IPS-20b (cell line): ENCODE measurements at regions not wholly inside any gene's neighbourhood (a gene's known extent, or its start where the extent isn't known, plus 50 kb on each side); places are given as distances from the start of the nearest gene placed in this dataset.
"Not testable (repeated sequence)": the region's sequence is repeated elsewhere in the genome, so short reads cannot be mapped to it uniquely, and the experiment has no call there.

ENCODE experiments used
- H3K27ac ChIP-seq: one replicate; pipeline ENCODE4 v1.5.1; 2013; ENCODE audit warnings: low read length
- H3K27me3 ChIP-seq: 2 replicates; pipeline ENCODE4 v1.6.1; 2013; ENCODE audit warnings: mild to moderate bottlenecking, low read length, inconsistent platforms; ENCODE audit not compliant: insufficient read depth
- H3K36me3 ChIP-seq: 2 replicates; pipeline ENCODE4 v1.6.1; 2013; ENCODE audit warnings: low read depth, mild to moderate bottlenecking, inconsistent platforms, low read length, moderate library complexity; ENCODE audit not compliant: insufficient read depth
- H3K4me1 ChIP-seq: 2 replicates; pipeline ENCODE4 v1.6.1; 2013; ENCODE audit warnings: mild to moderate bottlenecking, control low read depth, inconsistent platforms, low read length, moderate library complexity; ENCODE audit not compliant: insufficient read depth
- H3K4me3 ChIP-seq: 2 replicates; pipeline ENCODE4 v1.5.1; 2013; ENCODE audit warnings: mild to moderate bottlenecking, low read length, inconsistent platforms
- H3K9ac ChIP-seq: 2 replicates; pipeline ENCODE4 v1.6.1; 2013; ENCODE audit warnings: low read depth, mild to moderate bottlenecking, inconsistent platforms, low read length, moderate library complexity
- H3K9me3 ChIP-seq: 2 replicates; pipeline ENCODE4 v1.6.1; 2013; ENCODE audit warnings: mild to moderate bottlenecking, low read depth, low read length, inconsistent platforms; ENCODE audit not compliant: insufficient read depth

GRCh38 chr14:76282581-76282980, 93.4 kb upstream of the ESRRB start:
- Histone ChIP-seq H3K9me3 (no peaks in the 10 kb centered on the region), H3K27me3 (no peaks in the 10 kb centered on the region; the same call in 1 of the 2 replicates), H3K4me3 (no peak overlapping the region), H3K9ac (no peak overlapping the region), H3K4me1 (no peaks in the 10 kb centered on the region), H3K36me3 (no peaks in the 10 kb centered on the region), H3K27ac (no peak overlapping the region)

- Histone ChIP-seq H3K36me3 (no peaks in the 10 kb centered on the region), H3K27ac (no peak overlapping the region)
Observed at GRCh38 chr14:76287063-76287462, 88.9 kb upstream of the ESRRB start.

GRCh38 chr14:76289276-76289675, 86.7 kb upstream of the ESRRB start:
- Histone ChIP-seq H3K27ac (no peak overlapping the region), H3K27me3 (no peaks in the 10 kb centered on the region)

More at GRCh38 chr14:76287063-76287462, 88.9 kb upstream of the ESRRB start:
- H3K9ac ChIP-seq: no peak overlapping the region
- no peak overlapping the region for H3K4me3 ChIP-seq
- H3K27me3 ChIP-seq: no peaks in the 10 kb centered on the region
- no peaks in the 10 kb centered on the region for H3K9me3 ChIP-seq
- no peaks in the 10 kb centered on the region for H3K4me1 ChIP-seq

DNA sequence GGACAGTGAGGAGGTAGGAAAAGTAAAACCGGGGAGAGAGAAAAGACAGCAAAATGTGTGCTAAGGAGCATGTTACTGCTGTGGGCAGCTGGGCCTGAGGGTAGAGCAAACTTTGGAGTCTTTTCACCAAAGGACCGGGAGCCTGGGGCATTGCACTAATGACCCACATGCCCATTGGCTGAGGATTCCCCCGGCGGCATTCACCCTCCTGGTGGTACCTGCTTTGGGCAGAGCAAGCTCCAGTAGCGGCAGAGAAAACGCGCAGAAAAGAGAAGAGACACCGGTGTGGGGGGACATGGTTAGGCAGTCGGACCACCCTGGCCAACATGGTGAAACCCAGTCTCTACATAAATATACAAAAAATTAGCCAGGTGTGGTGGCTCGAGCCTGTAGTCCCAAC, 83.4 kb upstream of the ESRRB start:
- H3K27ac ChIP-seq: no peak overlapping the region
- no peaks in the 10 kb centered on the region for H3K9me3 ChIP-seq
- H3K4me1 ChIP-seq: no peaks in the 10 kb centered on the region
- H3K4me3 ChIP-seq: no peak overlapping the region
- H3K36me3 ChIP-seq: no peaks in the 10 kb centered on the region
- H3K27me3 ChIP-seq: no peaks in the 10 kb centered on the region
- no peak overlapping the region for H3K9ac ChIP-seq

More at GRCh38 chr14:76289276-76289675, 86.7 kb upstream of the ESRRB start:
- no peak overlapping the region for H3K9ac ChIP-seq
- H3K4me1 ChIP-seq: no peaks in the 10 kb centered on the region
- no peak overlapping the region for H3K4me3 ChIP-seq
- no peaks in the 10 kb centered on the region for H3K9me3 ChIP-seq
- H3K36me3 ChIP-seq: no peaks in the 10 kb centered on the region

- Histone ChIP-seq H3K36me3 (no peaks in the 10 kb centered on the region), H3K27ac (no peak overlapping the region), H3K4me1 (no peaks in the 10 kb centered on the region), H3K27me3 (no peaks in the 10 kb centered on the region), H3K9me3 (no peaks in the 10 kb centered on the region), H3K9ac (no peak overlapping the region), H3K4me3 (no peak overlapping the region)
Observed at GRCh38 chr14:76293221-76293620, 82.7 kb upstream of the ESRRB start.

- H3K27me3 ChIP-seq: no peaks in the 10 kb centered on the region
- H3K9ac ChIP-seq: no peak overlapping the region
- H3K4me3 ChIP-seq: no peak overlapping the region
- no peak overlapping the region for H3K27ac ChIP-seq
- no peaks in the 10 kb centered on the region for H3K36me3 ChIP-seq
- no peaks in the 10 kb centered on the region for H3K9me3 ChIP-seq
- H3K4me1 ChIP-seq: no peaks in the 10 kb centered on the region
Observed at GRCh38 chr14:76293923-76294322, 82.0 kb upstream of the ESRRB start.

- no peak overlapping the region for H3K27ac ChIP-seq
- no peaks in the 10 kb centered on the region for H3K36me3 ChIP-seq
- H3K9me3 ChIP-seq: no peaks in the 10 kb centered on the region
- H3K27me3 ChIP-seq: no peaks in the 10 kb centered on the region
- no peak overlapping the region for H3K9ac ChIP-seq
- H3K4me1 ChIP-seq: no peaks in the 10 kb centered on the region
- H3K4me3 ChIP-seq: no peak overlapping the region
Observed at GRCh38 chr14:76294876-76295275, 81.1 kb upstream of the ESRRB start.

- no peak overlapping the region for H3K27ac ChIP-seq
- no peaks in the 10 kb centered on the region for H3K36me3 ChIP-seq
- no peaks in the 10 kb centered on the region for H3K4me1 ChIP-seq
- no peak overlapping the region for H3K9ac ChIP-seq
- H3K4me3 ChIP-seq: no peak overlapping the region
- H3K27me3 ChIP-seq: no peaks in the 10 kb centered on the region
- no peaks in the 10 kb centered on the region for H3K9me3 ChIP-seq
Observed at GRCh38 chr14:76298896-76299295, 77.0 kb upstream of the ESRRB start.

GRCh38 chr14:76303188-76303587, 72.7 kb upstream of the ESRRB start:
- H3K4me1 ChIP-seq, H3K36me3 ChIP-seq, H3K9ac ChIP-seq, H3K27ac ChIP-seq, H3K9me3 ChIP-seq, H3K4me3 ChIP-seq: not testable (repeated sequence)
- H3K27me3 ChIP-seq: peaks cover 13% of the 10 kb centered on the region

DNA sequence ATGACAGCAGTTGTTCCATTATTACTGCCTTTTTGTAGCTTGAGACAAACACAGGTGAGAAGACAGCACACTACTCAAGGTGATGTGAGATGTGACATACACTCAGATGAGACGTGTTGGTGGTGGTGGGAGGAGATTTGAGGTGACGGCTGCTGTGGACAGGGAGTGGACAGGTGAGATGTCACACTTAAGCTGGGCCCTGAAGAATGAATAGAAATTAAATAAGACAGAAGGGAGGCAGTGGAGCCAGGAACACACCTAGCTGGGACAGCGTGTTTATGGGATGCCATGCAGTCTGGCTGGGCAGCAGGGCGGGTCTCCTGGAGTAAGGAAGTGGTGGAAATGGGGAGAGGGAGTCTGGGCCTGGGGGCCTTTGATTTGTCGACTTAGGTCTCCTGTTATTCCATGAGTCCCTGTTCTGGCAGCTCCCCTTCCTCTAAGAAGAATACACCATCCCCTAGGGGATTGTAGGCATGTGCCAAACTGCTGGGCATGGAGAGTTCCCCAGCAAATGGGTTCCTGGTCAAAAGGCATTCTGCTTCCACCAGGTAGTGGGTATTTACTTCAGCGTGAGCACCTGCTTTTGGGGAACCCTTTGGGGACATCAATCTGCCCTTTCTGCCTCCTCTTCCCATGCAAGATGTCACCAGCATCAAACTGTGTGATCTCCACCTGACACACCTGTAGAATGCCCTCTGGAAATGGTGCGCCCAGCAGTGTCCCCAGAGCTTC, 71.2 kb upstream of the ESRRB start:
- H3K27me3 ChIP-seq: peaks cover 28% of the 10 kb centered on the region
- H3K4me1 ChIP-seq: peaks cover 2% of the 10 kb centered on the region; the same call in 1 of the 2 replicates
- H3K27ac ChIP-seq: no peak overlapping the region
- no peaks in the 10 kb centered on the region for H3K9me3 ChIP-seq
- no peaks in the 10 kb centered on the region for H3K36me3 ChIP-seq
- no peak overlapping the region for H3K4me3 ChIP-seq
- no peak overlapping the region for H3K9ac ChIP-seq

- Histone ChIP-seq H3K9ac (no peak overlapping the region), H3K27me3 (peaks cover 35% of the 10 kb centered on the region), H3K4me1 (peaks cover 4% of the 10 kb centered on the region; the same call in 1 of the 2 replicates), H3K36me3 (no peaks in the 10 kb centered on the region), H3K9me3 (no peaks in the 10 kb centered on the region), H3K4me3 (no peak overlapping the region), H3K27ac (no peak overlapping the region)
Observed at GRCh38 chr14:76305268-76305826, 70.6 kb upstream of the ESRRB start.

GRCh38 chr14:76306131-76306530, 69.8 kb upstream of the ESRRB start:
- H3K9me3 ChIP-seq: no peaks in the 10 kb centered on the region
- no peaks in the 10 kb centered on the region for H3K36me3 ChIP-seq
- peaks cover 43% of the 10 kb centered on the region for H3K27me3 ChIP-seq
- H3K4me3 ChIP-seq: no peak overlapping the region
- H3K9ac ChIP-seq: no peak overlapping the region
- H3K27ac ChIP-seq: no peak overlapping the region
- peaks cover 12% of the 10 kb centered on the region for H3K4me1 ChIP-seq
